HG03558 (cell line): ENCODE measurements at regions not wholly inside any gene's neighbourhood (a gene's known extent, or its start where the extent isn't known, plus 50 kb on each side); places are given as distances from the start of the nearest gene placed in this dataset.
"Not testable (repeated sequence)": the region's sequence is repeated elsewhere in the genome, so short reads cannot be mapped to it uniquely, and the experiment has no call there.

Source experiments
- ATAC-seq: cut with Tn5 transposase; IDR thresholded peaks from one replicate; pipeline ENCODE4 v1.9.1; 2021; ENCODE audit warnings: moderate number of reproducible peaks; ENCODE audit not compliant: unreplicated experiment; ENCODE audit errors: extremely low read depth

GRCh38 chr4:138821331-138821730 lies 194.2 kb upstream of the NOCT start:
- no peak for ATAC-seq

DNA sequence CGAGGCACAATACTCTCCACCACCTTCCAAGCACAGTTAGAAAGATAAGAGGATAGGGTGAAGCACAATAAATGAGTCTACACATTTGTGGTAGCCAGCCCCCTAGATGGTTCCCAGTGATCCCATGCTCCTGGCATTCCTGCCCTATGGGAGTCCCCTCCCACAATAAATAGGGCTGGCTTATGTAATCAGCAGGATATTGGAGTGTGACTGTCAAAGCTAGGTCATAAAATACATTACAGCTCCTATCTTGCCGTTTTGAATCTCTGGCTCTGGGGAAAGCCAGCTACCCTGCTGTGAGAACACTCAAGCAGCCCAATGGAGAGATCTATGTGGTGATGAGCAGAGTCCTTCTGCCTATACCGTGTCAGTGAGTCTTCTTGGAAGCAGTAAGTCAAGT lies 198.7 kb upstream of the NOCT start:
- no peak for ATAC-seq

GRCh38 chr4:138815811-138816210 lies 199.8 kb upstream of the NOCT start:
- no peak for ATAC-seq

GRCh38 chr4:138805736-138806135 lies 209.8 kb upstream of the NOCT start:
- ATAC-seq: no peak

DNA sequence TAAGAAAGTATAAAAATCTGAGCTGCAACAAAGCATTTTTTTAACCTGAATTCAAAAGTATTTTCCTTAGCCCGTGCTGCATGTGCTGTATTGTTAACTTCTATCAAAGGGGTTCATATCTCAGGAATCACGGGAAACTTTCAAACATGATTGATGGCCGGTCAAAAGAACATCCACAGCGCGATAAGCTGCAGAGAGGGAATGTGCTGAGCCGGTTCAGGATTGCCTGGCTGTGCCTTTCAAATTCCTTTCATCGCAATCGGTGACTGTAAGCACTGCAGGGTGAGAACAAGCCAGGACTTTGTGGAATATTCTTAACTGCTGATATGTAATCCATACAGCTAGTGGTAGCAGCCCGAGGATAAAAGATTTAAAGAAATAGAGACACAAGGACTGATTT lies 210.9 kb upstream of the NOCT start:
- no peak for ATAC-seq

DNA sequence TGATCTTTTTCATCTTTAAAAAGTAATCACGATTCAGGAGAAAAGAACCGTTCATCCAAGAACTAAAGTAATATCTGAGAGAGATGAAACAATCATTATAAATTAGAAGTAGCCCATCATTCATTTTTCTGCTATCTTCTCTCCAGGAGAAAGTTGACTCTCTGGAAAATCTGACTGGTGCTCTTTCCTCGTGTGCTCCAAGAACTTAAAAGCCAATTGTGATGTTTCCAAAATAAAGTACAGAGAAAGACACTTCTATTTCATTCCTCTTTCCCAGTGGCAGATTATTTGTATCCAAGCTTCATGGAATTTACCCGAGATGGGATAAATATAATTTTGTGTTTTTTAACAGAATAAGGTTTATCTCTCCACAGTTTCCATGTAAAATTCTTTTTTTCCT lies 212.5 kb upstream of the NOCT start:
- ATAC-seq: no peak

DNA sequence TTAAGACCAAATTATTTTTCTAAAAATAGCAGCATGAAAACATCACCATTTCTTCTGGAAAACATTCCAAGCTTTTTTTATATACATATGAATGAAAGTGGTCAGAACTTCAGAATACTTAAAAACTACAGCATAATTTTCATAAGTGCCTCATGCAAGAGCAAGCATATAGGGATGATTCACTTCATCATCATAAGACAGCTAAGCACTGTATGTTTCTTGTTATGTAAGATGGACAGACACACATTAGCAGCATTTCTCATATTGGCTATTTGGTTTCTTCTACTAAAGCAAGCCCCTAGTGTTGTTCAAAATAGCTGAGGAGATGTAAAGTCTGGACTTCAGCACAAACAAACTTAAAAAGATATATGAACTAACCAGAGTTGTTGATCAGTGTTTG lies 213.1 kb upstream of the NOCT start:
- ATAC-seq: no peak

GRCh38 chr4:138800421-138800820 lies 215.2 kb upstream of the NOCT start:
- ATAC-seq: no peak

GRCh38 chr4:138798404-138798803 lies 217.2 kb upstream of the NOCT start:
- ATAC-seq: no peak

- ATAC-seq: no peak
Measured at GRCh38 chr4:138797646-138798045, 217.9 kb upstream of the NOCT start.

- no peak for ATAC-seq
Measured at GRCh38 chr4:138796761-138797160, 218.8 kb upstream of the NOCT start.

- no peak for ATAC-seq
Measured at GRCh38 chr4:138790706-138791340, 224.8 kb upstream of the NOCT start.

GRCh38 chr4:138789796-138790195 lies 225.8 kb upstream of the NOCT start:
- ATAC-seq: no peak

GRCh38 chr4:138788857-138789256 lies 226.7 kb upstream of the NOCT start:
- no peak for ATAC-seq

- ATAC-seq: no peak
Measured at GRCh38 chr4:138788267-138788790, 227.3 kb upstream of the NOCT start.

GRCh38 chr4:138779761-138780160 lies 235.8 kb upstream of the NOCT start:
- ATAC-seq: not testable (repeated sequence)

- peak; percentile 87 for ATAC-seq
Measured at GRCh38 chr4:138775890-138776289, 239.7 kb upstream of the NOCT start.

GRCh38 chr4:138775489-138775888 lies 240.1 kb upstream of the NOCT start:
- no peak for ATAC-seq

DNA sequence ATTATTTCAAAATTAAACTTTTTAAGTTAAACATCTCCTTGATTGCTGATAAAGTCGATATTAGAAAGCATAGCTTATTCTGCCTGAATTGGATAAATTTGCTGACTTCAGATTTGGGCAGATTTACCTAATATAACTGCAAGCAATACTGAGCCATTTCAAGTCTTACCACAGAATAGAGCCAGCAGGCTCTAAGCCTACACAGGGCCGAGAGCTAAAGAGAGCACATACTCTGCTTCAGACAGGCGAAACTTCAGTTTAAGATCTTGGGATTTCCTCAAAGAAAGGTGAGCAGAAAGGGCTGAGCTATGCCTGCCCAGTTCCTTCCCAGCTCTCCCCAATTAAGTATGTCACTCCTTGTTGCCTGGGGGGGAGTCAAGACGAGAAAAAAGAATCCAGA lies 240.6 kb upstream of the NOCT start:
- ATAC-seq: no peak

DNA sequence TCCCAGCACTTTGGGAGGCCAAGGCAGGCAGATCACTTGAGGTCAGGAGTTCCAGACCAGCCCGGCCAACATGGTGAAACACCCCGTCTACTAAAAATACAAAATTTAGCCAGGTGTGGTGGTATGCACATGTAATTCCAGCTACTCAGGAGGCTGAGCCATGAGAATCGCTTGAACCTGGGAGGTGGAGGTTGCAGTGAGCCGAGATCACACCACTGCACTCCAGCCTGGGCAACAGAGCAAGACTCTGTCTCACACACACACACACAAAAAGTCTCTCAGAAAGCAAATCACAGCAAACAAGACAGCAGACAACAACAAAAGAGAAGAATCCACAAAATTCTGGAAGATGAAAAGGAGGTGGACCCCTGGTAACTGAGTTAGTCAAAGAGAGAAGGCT lies 241.5 kb upstream of the NOCT start:
- not testable (repeated sequence) for ATAC-seq

- ATAC-seq: no peak
Measured at GRCh38 chr4:138773321-138773720, 242.3 kb upstream of the NOCT start.

GRCh38 chr4:138772366-138772765 lies 243.2 kb upstream of the NOCT start:
- ATAC-seq: no peak
